H1 (cell line): ENCODE measurements at regions not wholly inside any gene's neighbourhood (a gene's known extent, or its start where the extent isn't known, plus 50 kb on each side); places are given as distances from the start of the nearest gene placed in this dataset.

Source experiments
- CHD2 ChIP-seq: IDR thresholded peaks from 2 replicates; pipeline ENCODE4 v1.6.1; 2012; ENCODE audit warnings: low read length, improper control_type of control experiment
- GTF2F1 ChIP-seq: IDR thresholded peaks from 2 replicates; pipeline ENCODE4 v1.6.1; 2012; ENCODE audit warnings: low read depth, low read length, improper control_type of control experiment, borderline replicate concordance
- RNF2 ChIP-seq: fragments of 200-900, 300-1000 bp; sonication (generic); IDR thresholded peaks from 2 replicates; pipeline ENCODE4 v1.7.1; 2016; ENCODE audit warnings: borderline replicate concordance, low read depth, mild to moderate bottlenecking, antibody characterized with exemption, low read length; ENCODE audit not compliant: poor library complexity, severe bottlenecking; ENCODE audit errors: missing control alignments
- SP4 ChIP-seq: IDR thresholded peaks from 2 replicates; pipeline ENCODE4 v1.6.1; 2012; ENCODE audit warnings: low read length, inconsistent platforms
- TF ChIP-seq, protein P1 (sequence below), 3 experiments: IDR thresholded peaks; 1 replicate in 2 of 3; 2 replicates in 1 of 3; pipeline versions ENCODE4 v1.5.1 to v1.6.1; 2011; ENCODE audit warnings: low read length in 3 of 3, mild to moderate bottlenecking in 3 of 3, inconsistent platforms in 2 of 3, low read depth in 1 of 3, moderate library complexity in 1 of 3; ENCODE audit not compliant: insufficient read depth in 1 of 3; ENCODE audit errors: control extremely low read depth in 1 of 3
- TF ChIP-seq, protein P2 (sequence below): IDR thresholded peaks from 2 replicates; pipeline ENCODE4 v1.6.1; 2012; ENCODE audit warnings: inconsistent platforms
- TF ChIP-seq, protein P3 (sequence below): IDR thresholded peaks from 2 replicates; pipeline ENCODE4 v1.6.1; 2011; ENCODE audit warnings: low read length, improper control_type of control experiment

DNA sequence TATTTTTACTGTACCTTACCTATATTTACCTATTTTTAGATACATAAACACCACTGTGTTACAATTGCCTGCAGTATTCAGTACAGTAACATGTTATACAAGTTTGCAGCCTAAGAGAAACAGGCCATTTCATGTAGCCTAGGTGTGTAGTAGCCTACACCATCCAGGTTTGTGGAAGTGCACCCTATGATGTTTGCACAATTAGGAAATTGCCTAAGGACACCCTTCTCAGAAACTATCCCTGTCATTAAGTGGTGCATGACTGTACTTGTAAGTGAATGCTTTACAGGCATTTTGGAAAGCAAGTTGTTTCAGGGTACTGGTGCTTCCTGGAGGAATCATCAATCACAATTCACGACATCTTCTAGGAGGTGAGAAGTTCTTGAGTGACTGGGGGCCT is 991.8 kb upstream of the SLIT2 start:
- TF ChIP-seq SP4 (no peak), CHD2 (no peak), GTF2F1 (no peak), RNF2 (no peak)
- TF ChIP-seq, protein P1, sequence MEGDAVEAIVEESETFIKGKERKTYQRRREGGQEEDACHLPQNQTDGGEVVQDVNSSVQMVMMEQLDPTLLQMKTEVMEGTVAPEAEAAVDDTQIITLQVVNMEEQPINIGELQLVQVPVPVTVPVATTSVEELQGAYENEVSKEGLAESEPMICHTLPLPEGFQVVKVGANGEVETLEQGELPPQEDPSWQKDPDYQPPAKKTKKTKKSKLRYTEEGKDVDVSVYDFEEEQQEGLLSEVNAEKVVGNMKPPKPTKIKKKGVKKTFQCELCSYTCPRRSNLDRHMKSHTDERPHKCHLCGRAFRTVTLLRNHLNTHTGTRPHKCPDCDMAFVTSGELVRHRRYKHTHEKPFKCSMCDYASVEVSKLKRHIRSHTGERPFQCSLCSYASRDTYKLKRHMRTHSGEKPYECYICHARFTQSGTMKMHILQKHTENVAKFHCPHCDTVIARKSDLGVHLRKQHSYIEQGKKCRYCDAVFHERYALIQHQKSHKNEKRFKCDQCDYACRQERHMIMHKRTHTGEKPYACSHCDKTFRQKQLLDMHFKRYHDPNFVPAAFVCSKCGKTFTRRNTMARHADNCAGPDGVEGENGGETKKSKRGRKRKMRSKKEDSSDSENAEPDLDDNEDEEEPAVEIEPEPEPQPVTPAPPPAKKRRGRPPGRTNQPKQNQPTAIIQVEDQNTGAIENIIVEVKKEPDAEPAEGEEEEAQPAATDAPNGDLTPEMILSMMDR (IDR thresholded peaks at IDR 0.05; ENCODE audit: control extremely low read depth in 1 of 3, insufficient read depth in 1 of 3, low read depth in 1 of 3, low read length in 3 of 3), result no peak
- TF ChIP-seq, protein P2, sequence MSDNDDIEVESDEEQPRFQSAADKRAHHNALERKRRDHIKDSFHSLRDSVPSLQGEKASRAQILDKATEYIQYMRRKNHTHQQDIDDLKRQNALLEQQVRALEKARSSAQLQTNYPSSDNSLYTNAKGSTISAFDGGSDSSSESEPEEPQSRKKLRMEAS, result no peak
- TF ChIP-seq, protein P3, sequence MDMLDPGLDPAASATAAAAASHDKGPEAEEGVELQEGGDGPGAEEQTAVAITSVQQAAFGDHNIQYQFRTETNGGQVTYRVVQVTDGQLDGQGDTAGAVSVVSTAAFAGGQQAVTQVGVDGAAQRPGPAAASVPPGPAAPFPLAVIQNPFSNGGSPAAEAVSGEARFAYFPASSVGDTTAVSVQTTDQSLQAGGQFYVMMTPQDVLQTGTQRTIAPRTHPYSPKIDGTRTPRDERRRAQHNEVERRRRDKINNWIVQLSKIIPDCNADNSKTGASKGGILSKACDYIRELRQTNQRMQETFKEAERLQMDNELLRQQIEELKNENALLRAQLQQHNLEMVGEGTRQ, result no peak
